PC-3 (cell line): ENCODE measurements at regions not wholly inside any gene's neighbourhood (a gene's known extent, or its start where the extent isn't known, plus 50 kb on each side); places are given as distances from the start of the nearest gene placed in this dataset.

Source experiments
- ATAC-seq: fragments of 200-7000 bp; cut with Tn5 transposase; 2 replicates; pipeline ENCODE4 v1.9.1; 2020; ENCODE audit warnings: mild to moderate bottlenecking, moderate library complexity
- BruUV-seq: library from RNA; stranded (reverse); fragments of 400-500 nt; replicated peaks from 2 replicates; lab custom pipeline; 2021; lab: Mats Ljungman, UMichigan
- CTCF ChIA-PET: fragments of 300-600 bp; sonication (Branson Sonifier 250); formaldehyde crosslinking; loops from one replicate; lab custom pipeline; 2022; ENCODE audit warnings: antibody characterized with exemption; lab: Charles Lee
- POLR2A ChIA-PET: fragments of 300-600 bp; sonication (Branson Sonifier 250); formaldehyde crosslinking; loops from one replicate; lab custom pipeline; 2022; ENCODE audit warnings: antibody characterized with exemption; ENCODE audit not compliant: unreplicated experiment; lab: Charles Lee
- DNase-seq: peaks from one replicate; pipeline ENCODE4 v3.0.0-alpha.2; 2015
- H2AFZ ChIP-seq: fragments of 300-600 bp; sonication (generic); 2 replicates; pipeline ENCODE4 v1.6.0; 2016; ENCODE audit warnings: antibody characterized with exemption, low read length
- H3F3A ChIP-seq: fragments of 300-600 bp; sonication (generic); one replicate; pipeline ENCODE4 v1.6.0; 2017; ENCODE audit warnings: antibody characterized with exemption, low read length, control low read depth, mild to moderate bottlenecking; ENCODE audit not compliant: unreplicated experiment
- H3K27ac ChIP-seq: fragments of 300-600 bp; sonication (generic); 2 replicates; pipeline ENCODE4 v1.5.1; 2016; ENCODE audit warnings: mild to moderate bottlenecking, low read length
- H3K27me3 ChIP-seq: fragments of 300-600 bp; sonication (generic); 2 replicates; pipeline ENCODE4 v1.6.1; 2016; ENCODE audit warnings: low read length, mixed read lengths
- H3K36me3 ChIP-seq: fragments of 300-600 bp; sonication (generic); 2 replicates; pipeline ENCODE4 v1.6.1; 2016; ENCODE audit warnings: low read depth, mixed run types, low read length, mixed read lengths
- H3K4me1 ChIP-seq: fragments of 300-600 bp; sonication (generic); 2 replicates; pipeline ENCODE4 v1.5.1; 2016; ENCODE audit warnings: low read length; ENCODE audit not compliant: insufficient read depth
- H3K4me2 ChIP-seq: fragments of 300-600 bp; sonication (generic); 2 replicates; pipeline ENCODE4 v1.6.0; 2016; ENCODE audit warnings: low read length
- H3K4me3 ChIP-seq: fragments of 300-600 bp; sonication (generic); 2 replicates; pipeline ENCODE4 v1.5.1; 2016; ENCODE audit warnings: mild to moderate bottlenecking, low read length, mixed read lengths
- H3K79me2 ChIP-seq: fragments of 300-600 bp; sonication (generic); 2 replicates; pipeline ENCODE4 v1.6.1; 2017; ENCODE audit warnings: low read length, mixed read lengths
- H3K9ac ChIP-seq: fragments of 300-600 bp; sonication (generic); 2 replicates; pipeline ENCODE4 v1.6.0; 2016; ENCODE audit warnings: mild to moderate bottlenecking, low read length
- H3K9me2 ChIP-seq: fragments of 300-600 bp; sonication (generic); replicated peaks from 2 replicates; pipeline ENCODE4 v1.6.1; 2016; ENCODE audit warnings: mixed run types, low read length, mixed read lengths
- H3K9me3 ChIP-seq: fragments of 300-600 bp; sonication (generic); 2 replicates; pipeline ENCODE4 v1.6.1; 2016; ENCODE audit warnings: low read length, mixed read lengths
- H4K20me1 ChIP-seq: fragments of 300-600 bp; sonication (generic); 2 replicates; pipeline ENCODE4 v1.6.1; 2016; ENCODE audit warnings: low read length, mixed read lengths
- EZH2 ChIP-seq: fragments of 300-600 bp; sonication (generic); IDR thresholded peaks from one replicate; pipeline ENCODE4 v1.6.1; 2017; ENCODE audit warnings: antibody characterized with exemption, mild to moderate bottlenecking, low read length; ENCODE audit not compliant: unreplicated experiment
- EZH2phosphoT487 ChIP-seq: fragments of 300-600 bp; sonication (generic); IDR thresholded peaks from 2 replicates; pipeline ENCODE4 v1.6.1; 2018; ENCODE audit warnings: mild to moderate bottlenecking, antibody characterized with exemption, low read length, borderline replicate concordance
- intact Hi-C: fragments of 100-400 bp; cut with micrococcal nuclease; formaldehyde crosslinking; loops from 2 replicates; pipeline ENCODE4 v1.9.0; 2023
- TF ChIP-seq, protein P1 (sequence below): fragments of 300-600 bp; sonication (generic); conservative IDR thresholded peaks from 2 replicates; pipeline ENCODE4 v1.5.1; 2017; ENCODE audit warnings: antibody characterized with exemption, low read depth, mild to moderate bottlenecking, low read length

GRCh38 chr11:116302756-116303155, 470.0 kb downstream of the BUD13 start:
- H3K4me2 ChIP-seq = no peak overlapping the region
- no peak for TF ChIP-seq EZH2phosphoT487
- no peak for TF ChIP-seq EZH2
- TF ChIP-seq, protein P1, sequence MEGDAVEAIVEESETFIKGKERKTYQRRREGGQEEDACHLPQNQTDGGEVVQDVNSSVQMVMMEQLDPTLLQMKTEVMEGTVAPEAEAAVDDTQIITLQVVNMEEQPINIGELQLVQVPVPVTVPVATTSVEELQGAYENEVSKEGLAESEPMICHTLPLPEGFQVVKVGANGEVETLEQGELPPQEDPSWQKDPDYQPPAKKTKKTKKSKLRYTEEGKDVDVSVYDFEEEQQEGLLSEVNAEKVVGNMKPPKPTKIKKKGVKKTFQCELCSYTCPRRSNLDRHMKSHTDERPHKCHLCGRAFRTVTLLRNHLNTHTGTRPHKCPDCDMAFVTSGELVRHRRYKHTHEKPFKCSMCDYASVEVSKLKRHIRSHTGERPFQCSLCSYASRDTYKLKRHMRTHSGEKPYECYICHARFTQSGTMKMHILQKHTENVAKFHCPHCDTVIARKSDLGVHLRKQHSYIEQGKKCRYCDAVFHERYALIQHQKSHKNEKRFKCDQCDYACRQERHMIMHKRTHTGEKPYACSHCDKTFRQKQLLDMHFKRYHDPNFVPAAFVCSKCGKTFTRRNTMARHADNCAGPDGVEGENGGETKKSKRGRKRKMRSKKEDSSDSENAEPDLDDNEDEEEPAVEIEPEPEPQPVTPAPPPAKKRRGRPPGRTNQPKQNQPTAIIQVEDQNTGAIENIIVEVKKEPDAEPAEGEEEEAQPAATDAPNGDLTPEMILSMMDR = no peak
- no peak overlapping the region for H3K27ac ChIP-seq
- BruUV-seq = no TSS peak
- no peaks in the 10 kb centered on the region for H3K27me3 ChIP-seq
- 0 out of 2 replicates have a peak, but pooled peaks cover 9% of the 10 kb centered on the region for H3K9me3 ChIP-seq
- no peaks in the 10 kb centered on the region for H3K4me1 ChIP-seq
- ChIA-PET CTCF (no interaction called here), POLR2A (no interaction called here)
- H4K20me1 ChIP-seq = no peaks in the 10 kb centered on the region
- ATAC-seq = no peak
- DNase-seq = no peak
- no peak overlapping the region for H3K4me3 ChIP-seq
- intact Hi-C loops = no loop called here
- no peaks in the 10 kb centered on the region for H3K79me2 ChIP-seq
- H3K9ac ChIP-seq = no peak overlapping the region
- no peaks in the 10 kb centered on the region for H3K9me2 ChIP-seq
- H3K36me3 ChIP-seq = no peaks in the 10 kb centered on the region
- H2AFZ ChIP-seq = no peak overlapping the region
- no peaks in the 10 kb centered on the region for H3F3A ChIP-seq

- no peak overlapping the region for H3K4me2 ChIP-seq
- no peak for DNase-seq
- POLR2A ChIA-PET = no interaction called here
- H3K9me3 ChIP-seq = 0 out of 2 replicates have a peak, but pooled peaks cover 9% of the 10 kb centered on the region
- H3K36me3 ChIP-seq = no peaks in the 10 kb centered on the region
- TF ChIP-seq EZH2 (no peak), EZH2phosphoT487 (no peak)
- TF ChIP-seq, protein P1 = no peak
- H3K9me2 ChIP-seq = no peaks in the 10 kb centered on the region
- no peaks in the 10 kb centered on the region for H3F3A ChIP-seq
- intact Hi-C loops = no loop called here
- no peak overlapping the region for H2AFZ ChIP-seq
- no peak overlapping the region for H3K4me3 ChIP-seq
- no peaks in the 10 kb centered on the region for H3K27me3 ChIP-seq
- CTCF ChIA-PET = no interaction called here
- H4K20me1 ChIP-seq = no peaks in the 10 kb centered on the region
- no peaks in the 10 kb centered on the region for H3K79me2 ChIP-seq
- H3K9ac ChIP-seq = no peak overlapping the region
- no peak overlapping the region for H3K27ac ChIP-seq
- ATAC-seq = no peak
- no peaks in the 10 kb centered on the region for H3K4me1 ChIP-seq
- no TSS peak for BruUV-seq
Observed at GRCh38 chr11:116301141-116301540, 471.6 kb downstream of the BUD13 start.

- no peaks in the 10 kb centered on the region for H3F3A ChIP-seq
- POLR2A ChIA-PET = no interaction called here
- H3K4me1 ChIP-seq = no peaks in the 10 kb centered on the region
Observed at GRCh38 chr11:116300232-116300631, 472.6 kb downstream of the BUD13 start.

More at GRCh38 chr11:116300232-116300631, 472.6 kb downstream of the BUD13 start:
- no peaks in the 10 kb centered on the region for H3K27me3 ChIP-seq
- ATAC-seq (no peak), DNase-seq (no peak)
- no peak overlapping the region for H2AFZ ChIP-seq
- H3K9ac ChIP-seq = no peak overlapping the region
- no peaks in the 10 kb centered on the region for H4K20me1 ChIP-seq
- H3K79me2 ChIP-seq = no peaks in the 10 kb centered on the region
- no peaks in the 10 kb centered on the region for H3K9me2 ChIP-seq
- no peak overlapping the region for H3K4me2 ChIP-seq
- H3K27ac ChIP-seq = no peak overlapping the region
- H3K4me3 ChIP-seq = no peak overlapping the region
- CTCF ChIA-PET = no interaction called here
- H3K36me3 ChIP-seq = no peaks in the 10 kb centered on the region
- BruUV-seq = no TSS peak
- TF ChIP-seq EZH2phosphoT487 (no peak), EZH2 (no peak)
- TF ChIP-seq, protein P1 = no peak
- H3K9me3 ChIP-seq = 0 out of 2 replicates have a peak, but pooled peaks cover 9% of the 10 kb centered on the region
- intact Hi-C loops = no loop called here
